OCI-LY3 (cell line): ENCODE measurements at regions not wholly inside any gene's neighbourhood (a gene's known extent, or its start where the extent isn't known, plus 50 kb on each side); places are given as distances from the start of the nearest gene placed in this dataset.
"Not testable (repeated sequence)": the region's sequence is repeated elsewhere in the genome, so short reads cannot be mapped to it uniquely, and the experiment has no call there.

Experiments
- H2AFZ ChIP-seq: fragments of 200-600, 300-600 bp; shearing (Covaris generic); 2 replicates; pipeline ENCODE4 v1.6.0; 2014; ENCODE audit warnings: antibody characterized with exemption, low read depth, low read length
- H3K27ac ChIP-seq: fragments of 200-600, 300-600 bp; sonication (generic); 2 replicates; pipeline ENCODE4 v1.5.1; 2014; ENCODE audit warnings: mild to moderate bottlenecking, low read length, moderate library complexity, mixed read lengths
- H3K27me3 ChIP-seq: fragments of 200-600, 300-600 bp; sonication (generic); 2 replicates; pipeline ENCODE4 v1.6.1; 2014; ENCODE audit warnings: low read depth, low read length, mixed read lengths
- H3K36me3 ChIP-seq: fragments of 200-600, 300-600 bp; sonication (generic); replicated peaks from 2 replicates; pipeline ENCODE3; 2014; ENCODE audit warnings: low read depth, low read length, mixed read lengths
- H3K4me1 ChIP-seq: fragments of 300-600, 200-600 bp; sonication (generic); 2 replicates; pipeline ENCODE4 v1.6.1; 2014; ENCODE audit warnings: low read length, mixed read lengths
- H3K4me2 ChIP-seq: fragments of 200-600, 300-600 bp; sonication (generic); 2 replicates; pipeline ENCODE4 v1.6.1; 2014; ENCODE audit warnings: low read length, mixed read lengths
- H3K4me3 ChIP-seq: fragments of 300-600, 200-600 bp; sonication (generic); 2 replicates; pipeline ENCODE4 v1.5.1; 2014; ENCODE audit warnings: antibody characterized with exemption, mild to moderate bottlenecking, low read length, moderate library complexity
- H3K79me2 ChIP-seq: fragments of 300-600, 200-600 bp; shearing (Covaris generic); 2 replicates; pipeline ENCODE4 v1.6.1; 2014; ENCODE audit warnings: mild to moderate bottlenecking, low read length, mixed read lengths
- H3K9ac ChIP-seq: fragments of 300-600, 200-600 bp; shearing (Covaris generic); 2 replicates; pipeline ENCODE4 v1.6.0; 2014; ENCODE audit warnings: mild to moderate bottlenecking, low read length, moderate library complexity
- H3K9me3 ChIP-seq: fragments of 200-600, 300-600 bp; shearing (Covaris generic); 2 replicates; pipeline ENCODE4 v1.6.1; 2014; ENCODE audit warnings: low read length, mixed read lengths; ENCODE audit not compliant: insufficient read depth
- H4K20me1 ChIP-seq: fragments of 200-600, 300-600 bp; sonication (generic); 2 replicates; pipeline ENCODE4 v1.6.1; 2016; ENCODE audit warnings: low read length, mixed read lengths; ENCODE audit not compliant: insufficient read depth
- CTCF ChIP-seq: fragments of 200-600, 300-600 bp; sonication (generic); IDR thresholded peaks from 2 replicates; pipeline ENCODE4 v1.5.1; 2014; ENCODE audit warnings: antibody characterized with exemption, low read length, low read depth
- EZH2phosphoT487 ChIP-seq: fragments of 200-600 bp; shearing (Covaris generic); IDR thresholded peaks from 2 replicates; pipeline ENCODE4 v1.6.1; 2018; ENCODE audit warnings: antibody characterized with exemption, mixed run types, low read depth

- TF ChIP-seq CTCF (no peak), EZH2phosphoT487 (no peak)
Observed at GRCh38 chr5:52627740-52628139, 160.0 kb upstream of the ITGA1 start.

GRCh38 chr5:52632281-52632680 is 155.4 kb upstream of the ITGA1 start:
- H4K20me1 ChIP-seq: no peaks in the 10 kb centered on the region
- no peak overlapping the region for H3K4me3 ChIP-seq
- H3K79me2 ChIP-seq: no peaks in the 10 kb centered on the region
- no peak overlapping the region for H3K9ac ChIP-seq
- no peak overlapping the region for H3K4me2 ChIP-seq
- H3K27me3 ChIP-seq: no peaks in the 10 kb centered on the region
- H3K36me3 ChIP-seq: no peaks in the 10 kb centered on the region
- no peaks in the 10 kb centered on the region for H3K9me3 ChIP-seq
- TF ChIP-seq EZH2phosphoT487 (no peak), CTCF (no peak)
- no peak overlapping the region for H2AFZ ChIP-seq
- no peak overlapping the region for H3K27ac ChIP-seq
- no peaks in the 10 kb centered on the region for H3K4me1 ChIP-seq

More at GRCh38 chr5:52627740-52628139, 160.0 kb upstream of the ITGA1 start:
- Histone ChIP-seq H3K36me3 (no peaks in the 10 kb centered on the region), H3K9me3 (no peaks in the 10 kb centered on the region), H3K9ac (no peak overlapping the region), H3K4me2 (no peak overlapping the region), H4K20me1 (no peaks in the 10 kb centered on the region), H3K27ac (no peak overlapping the region), H2AFZ (no peak overlapping the region), H3K79me2 (no peaks in the 10 kb centered on the region), H3K4me3 (no peak overlapping the region), H3K4me1 (no peaks in the 10 kb centered on the region), H3K27me3 (no peaks in the 10 kb centered on the region)

GRCh38 chr5:52634171-52634570 is 153.5 kb upstream of the ITGA1 start:
- H3K4me2 ChIP-seq, H3K79me2 ChIP-seq, H3K9ac ChIP-seq, H2AFZ ChIP-seq, H3K9me3 ChIP-seq, H3K27me3 ChIP-seq, H3K27ac ChIP-seq, H4K20me1 ChIP-seq, H3K4me3 ChIP-seq, H3K36me3 ChIP-seq, H3K4me1 ChIP-seq: not testable (repeated sequence)

GRCh38 chr5:52638732-52639131 is 149.0 kb upstream of the ITGA1 start:
- Histone ChIP-seq H3K36me3 (no peaks in the 10 kb centered on the region), H3K27me3 (no peaks in the 10 kb centered on the region), H2AFZ (no peak overlapping the region), H3K79me2 (no peaks in the 10 kb centered on the region), H3K4me2 (no peak overlapping the region), H3K9me3 (no peaks in the 10 kb centered on the region), H3K4me3 (no peak overlapping the region), H3K27ac (no peak overlapping the region), H3K9ac (no peak overlapping the region), H4K20me1 (no peaks in the 10 kb centered on the region), H3K4me1 (no peaks in the 10 kb centered on the region)
- no peak for TF ChIP-seq EZH2phosphoT487
- TF ChIP-seq CTCF: no peak

GRCh38 chr5:52648726-52649125 is 139.0 kb upstream of the ITGA1 start:
- H3K9ac ChIP-seq: no peak overlapping the region
- no peak for TF ChIP-seq EZH2phosphoT487
- no peak for TF ChIP-seq CTCF
- H3K36me3 ChIP-seq: no peaks in the 10 kb centered on the region
- H3K9me3 ChIP-seq: no peaks in the 10 kb centered on the region
- no peaks in the 10 kb centered on the region for H3K79me2 ChIP-seq
- no peak overlapping the region for H3K27ac ChIP-seq
- H3K4me3 ChIP-seq: no peak overlapping the region
- H4K20me1 ChIP-seq: no peaks in the 10 kb centered on the region
- no peak overlapping the region for H3K4me2 ChIP-seq
- H2AFZ ChIP-seq: no peak overlapping the region
- H3K27me3 ChIP-seq: no peaks in the 10 kb centered on the region
- no peaks in the 10 kb centered on the region for H3K4me1 ChIP-seq
